Activated CD4-positive, CD25-positive, alpha-beta regulatory T cell treated with anti-CD3 and anti-CD28 coated beads, Interleukin-2, amount 50 U/mL, for 16 hours (primary cell): ENCODE measurements at regions not wholly inside any gene's neighbourhood (a gene's known extent, or its start where the extent isn't known, plus 50 kb on each side); places are given as distances from the start of the nearest gene placed in this dataset.

Experiments
- DNase-seq: peaks from one replicate; pipeline ENCODE4 v3.0.0-alpha.2; 2020; ENCODE audit warnings: low read depth, low spot score

DNA sequence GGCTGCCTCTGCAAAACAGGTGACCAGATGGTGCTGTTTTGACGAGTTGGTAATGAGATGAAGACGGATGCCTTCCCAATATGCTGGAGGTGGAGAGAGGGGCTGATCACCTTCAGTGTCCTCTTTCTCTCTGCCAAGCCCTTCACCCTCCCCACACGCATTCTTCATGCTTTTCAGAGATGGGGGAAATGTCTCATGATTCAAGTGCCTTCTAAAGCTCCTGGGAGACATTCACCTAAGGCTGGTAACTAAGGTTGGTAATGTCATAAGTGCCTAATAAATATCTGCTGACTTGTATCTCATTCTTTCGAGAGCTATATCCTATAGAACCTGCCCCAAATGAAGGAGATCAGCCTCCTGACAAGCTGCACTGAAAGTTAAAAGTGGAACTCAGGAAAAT is 86.2 kb upstream of the MBNL2 start:
- DNase-seq: no peak

DNA sequence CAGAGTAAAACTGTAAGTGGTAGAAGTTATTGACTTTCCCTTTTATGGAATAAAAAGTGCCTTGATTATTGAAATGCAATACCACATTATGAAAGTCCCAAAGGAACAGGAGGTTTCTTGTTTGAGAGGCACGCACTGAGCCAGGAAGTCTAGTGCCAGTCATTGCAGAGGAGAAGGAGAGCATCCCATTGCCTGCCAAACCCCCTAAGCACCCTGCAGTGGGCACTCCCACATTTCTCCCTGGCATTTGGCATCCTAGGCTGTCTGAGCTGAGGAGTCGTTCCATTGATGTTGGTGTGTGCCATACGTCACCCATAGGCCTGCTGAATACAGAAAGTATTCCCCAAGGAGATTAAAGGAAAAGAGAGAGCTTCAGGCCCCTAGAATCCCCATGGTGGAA is 85.7 kb upstream of the MBNL2 start:
- no peak for DNase-seq

- DNase-seq: no peak
Observed at GRCh38 chr13:97139691-97140090, 82.4 kb upstream of the MBNL2 start.

GRCh38 chr13:97140131-97140530 is 82.0 kb upstream of the MBNL2 start:
- DNase-seq: no peak

GRCh38 chr13:97140611-97141010 is 81.5 kb upstream of the MBNL2 start:
- no peak for DNase-seq

DNA sequence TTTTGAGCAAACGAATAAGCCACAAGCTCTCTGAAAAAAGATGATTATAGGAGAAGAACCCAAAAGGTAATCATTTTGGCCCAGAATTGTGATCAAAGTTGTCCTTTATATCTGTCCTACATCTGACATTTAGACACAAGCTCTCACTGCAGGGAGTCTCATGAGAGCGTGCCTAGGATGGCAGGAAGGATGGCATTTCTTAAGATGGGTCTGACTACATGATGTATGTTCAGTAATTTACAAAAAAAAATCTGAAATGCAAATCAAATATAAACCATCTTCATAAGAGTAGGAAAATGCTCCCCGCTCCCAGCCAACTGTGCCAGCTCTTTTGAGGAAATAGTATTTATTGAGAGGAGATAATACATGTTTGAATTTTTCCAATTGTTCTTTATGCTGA is 81.0 kb upstream of the MBNL2 start:
- no peak for DNase-seq

GRCh38 chr13:97141564-97142005 is 80.5 kb upstream of the MBNL2 start:
- no peak for DNase-seq

DNA sequence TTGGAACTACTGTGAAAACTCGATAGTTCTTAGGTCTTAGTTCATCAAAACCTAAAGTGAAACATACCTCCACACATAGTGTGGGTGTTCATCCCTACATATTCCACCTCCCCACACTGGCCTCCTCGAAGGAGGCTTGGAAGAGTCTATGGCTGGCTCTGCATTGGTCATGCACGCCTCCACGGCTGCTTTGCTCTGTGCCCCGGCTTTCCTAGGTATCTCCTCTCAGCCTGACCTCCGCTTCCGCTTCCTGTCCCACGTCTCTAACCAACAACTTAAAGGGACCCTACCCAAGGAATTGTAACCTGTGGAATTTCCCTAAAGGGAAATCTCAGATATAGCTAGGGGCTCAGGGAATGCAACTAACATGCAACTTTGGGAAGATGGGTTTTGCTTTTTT is 79.7 kb upstream of the MBNL2 start:
- no peak for DNase-seq

- no peak for DNase-seq
Observed at GRCh38 chr13:97145057-97145456, 77.1 kb upstream of the MBNL2 start.

- no peak for DNase-seq
Observed at GRCh38 chr13:97148894-97149293, 73.2 kb upstream of the MBNL2 start.

GRCh38 chr13:97160421-97160820 is 61.7 kb upstream of the MBNL2 start:
- DNase-seq: no peak

DNA sequence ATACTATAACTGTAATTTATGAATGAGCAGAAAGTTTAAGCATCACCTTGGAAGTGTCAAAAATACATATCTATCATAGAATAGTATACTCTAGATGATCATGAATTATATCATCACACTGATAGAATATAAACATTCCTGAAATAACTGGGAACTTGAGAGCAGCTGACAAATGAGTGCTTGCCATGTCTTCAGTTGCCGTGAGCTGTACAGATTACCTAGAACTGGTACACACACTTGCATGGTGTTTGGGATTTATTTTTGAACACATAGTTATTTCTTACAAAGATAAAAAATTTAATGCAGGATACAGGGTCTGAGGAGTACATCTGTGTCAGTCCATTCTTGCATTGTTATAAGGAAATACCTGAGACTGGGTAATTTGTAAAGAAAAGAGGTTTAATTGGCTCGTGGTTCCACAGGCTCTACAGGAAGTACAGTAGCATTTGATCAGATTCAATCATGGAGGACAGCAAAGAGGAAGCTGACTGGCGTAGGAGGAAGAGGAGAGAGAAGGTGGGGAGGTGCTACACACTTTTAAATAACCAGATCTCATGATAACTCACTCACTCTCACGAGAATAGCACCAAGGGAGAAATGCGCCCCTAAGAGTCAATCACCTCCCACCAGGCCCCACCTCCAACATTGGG is 60.4 kb upstream of the MBNL2 start:
- no peak for DNase-seq

GRCh38 chr13:97165502-97166425 is 56.4 kb upstream of the MBNL2 start:
- DNase-seq: no peak

- DNase-seq: no peak
Observed at GRCh38 chr13:97171136-97171535, 51.0 kb upstream of the MBNL2 start.
